HG03432 (cell line): ENCODE measurements at regions not wholly inside any gene's neighbourhood (a gene's known extent, or its start where the extent isn't known, plus 50 kb on each side); places are given as distances from the start of the nearest gene placed in this dataset.

Experiments used
- ATAC-seq: cut with Tn5 transposase; IDR thresholded peaks from one replicate; pipeline ENCODE4 v1.9.1; 2021; ENCODE audit warnings: mild to moderate bottlenecking, moderate library complexity; ENCODE audit not compliant: unreplicated experiment

- ATAC-seq, result no peak
These were observed 793.1 kb downstream of the CDH9 start for GRCh38 chr5:26245321-26245720.

GRCh38 chr5:26239588-26239987 is 798.8 kb downstream of the CDH9 start:
- ATAC-seq, result no peak

DNA sequence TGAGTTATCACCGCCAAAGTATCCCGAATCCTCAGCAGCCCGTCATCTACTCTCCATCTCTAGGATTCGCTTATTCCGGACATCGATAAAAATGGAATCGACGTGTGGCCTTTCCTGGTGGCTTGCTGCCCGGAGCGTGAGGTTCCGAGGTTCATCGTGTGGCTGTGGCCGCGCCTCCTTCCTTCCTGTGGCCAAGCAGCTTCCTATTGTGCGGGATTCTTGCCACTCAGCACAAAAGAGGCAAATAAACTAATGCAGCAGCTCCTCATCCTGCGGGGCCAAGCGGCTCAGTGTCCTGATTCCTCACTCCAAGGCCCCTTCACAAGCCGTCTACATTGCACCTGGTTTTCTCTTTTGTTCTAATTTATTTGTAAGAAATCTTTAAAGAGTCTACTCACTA is 800.9 kb downstream of the CDH9 start:
- ATAC-seq, result no peak

- no peak for ATAC-seq
These were observed 801.5 kb downstream of the CDH9 start for GRCh38 chr5:26236936-26237335.

- ATAC-seq, result no peak
These were observed 805.7 kb downstream of the CDH9 start for GRCh38 chr5:26232706-26233105.

- no peak for ATAC-seq
These were observed 807.1 kb downstream of the CDH9 start for GRCh38 chr5:26231316-26231715.

- no peak for ATAC-seq
These were observed 808.5 kb downstream of the CDH9 start for GRCh38 chr5:26229848-26230247.

- ATAC-seq, result no peak
These were observed 811.1 kb downstream of the CDH9 start for GRCh38 chr5:26227245-26227644.

- ATAC-seq, result no peak
These were observed 833.3 kb downstream of the CDH9 start for GRCh38 chr5:26205121-26205520.

- ATAC-seq, result no peak
These were observed 844.8 kb downstream of the CDH9 start for GRCh38 chr5:26193626-26194025.

GRCh38 chr5:26192486-26192885 is 845.9 kb downstream of the CDH9 start:
- no peak for ATAC-seq

GRCh38 chr5:26181582-26181981 is 856.8 kb downstream of the CDH9 start:
- ATAC-seq, result no peak

DNA sequence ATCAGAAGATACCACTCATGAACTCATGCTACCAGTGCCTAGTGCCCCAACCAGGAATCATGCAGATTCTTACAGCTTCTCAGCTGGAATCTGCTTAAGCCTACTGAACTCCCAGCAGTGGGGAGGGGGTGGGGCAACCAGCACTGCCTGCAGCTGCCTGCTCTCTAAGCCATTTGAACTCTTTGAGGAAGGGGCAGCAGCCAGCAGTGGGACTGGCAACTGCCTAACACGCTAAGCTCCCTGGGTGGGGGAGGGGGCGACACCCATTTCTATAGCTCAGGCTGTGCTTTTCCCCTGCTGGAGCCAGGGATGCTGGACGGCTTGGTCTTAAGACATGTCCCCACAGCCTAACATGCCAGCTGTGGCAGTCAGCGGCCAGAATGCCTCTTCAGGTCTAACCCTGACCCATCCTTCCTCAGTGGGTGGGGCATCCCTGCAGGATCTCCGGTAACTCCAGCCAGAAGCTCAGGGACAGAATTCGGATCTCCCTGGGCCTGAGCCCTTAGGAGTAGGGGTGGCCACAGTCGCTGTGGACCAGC is 889.7 kb downstream of the CDH9 start:
- ATAC-seq, result no peak

DNA sequence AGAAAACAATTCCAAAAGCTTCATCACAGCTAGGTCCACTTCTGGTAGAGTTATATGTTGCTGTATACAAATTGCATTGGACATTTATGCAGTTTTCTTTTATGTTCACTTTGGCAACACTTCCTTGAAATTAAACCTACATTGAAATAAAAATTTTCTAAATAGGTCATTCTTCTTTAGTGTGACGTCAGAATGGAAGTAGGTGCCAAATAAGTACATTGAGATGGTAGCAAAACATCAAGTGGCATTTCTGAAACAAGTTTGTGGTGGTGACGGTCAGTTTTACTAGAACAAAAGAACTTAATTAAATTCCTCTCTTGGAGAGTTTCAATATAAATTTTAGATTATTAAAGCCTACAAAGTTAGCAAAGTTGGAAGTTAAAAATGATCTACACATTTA is 895.1 kb downstream of the CDH9 start:
- ATAC-seq, result no peak

DNA sequence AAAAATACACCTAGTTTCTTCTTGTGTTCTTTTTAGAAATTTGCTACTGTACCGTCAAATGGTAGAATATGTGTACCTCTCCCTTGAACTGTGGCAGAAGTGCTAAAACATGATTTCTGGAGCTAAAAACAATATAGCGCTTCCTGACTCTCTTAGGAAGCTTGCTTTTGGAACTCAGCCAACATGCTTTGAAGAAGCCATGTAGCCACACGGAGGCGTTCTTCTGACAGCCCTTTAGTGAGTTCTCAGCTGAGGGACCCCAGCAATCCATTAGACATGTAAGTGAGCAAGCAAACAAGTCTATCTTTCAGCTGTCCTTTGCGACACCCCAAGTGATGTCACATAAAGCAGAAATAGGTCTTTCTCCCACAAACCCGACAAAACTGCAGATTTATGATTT is 917.0 kb downstream of the CDH9 start:
- no peak for ATAC-seq

- ATAC-seq, result no peak
These were observed 934.2 kb downstream of the CDH9 start for GRCh38 chr5:26104175-26104574.

- no peak for ATAC-seq
These were observed 978.2 kb downstream of the CDH9 start for GRCh38 chr5:26060212-26060611.

- no peak for ATAC-seq
These were observed 983.8 kb downstream of the CDH9 start for GRCh38 chr5:26054594-26054993.

DNA sequence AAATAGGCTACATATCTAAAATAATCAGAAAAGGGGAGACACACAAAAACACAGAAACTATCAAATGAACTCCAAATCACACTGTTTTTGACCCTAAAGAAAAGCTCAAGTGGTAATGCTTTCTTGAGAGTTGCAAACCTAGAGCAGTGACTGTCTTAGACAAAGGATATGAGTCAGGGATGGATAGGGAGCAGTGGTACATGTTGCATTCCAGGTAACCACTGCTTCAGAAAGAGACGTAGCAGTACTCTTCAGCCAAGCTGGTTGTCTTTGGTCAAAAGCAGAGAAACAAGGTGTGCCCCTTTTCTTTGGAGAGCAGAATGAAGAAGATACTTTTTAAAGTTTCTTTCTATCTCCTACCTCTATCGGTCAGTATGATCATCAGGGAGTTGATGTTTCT is 1003.6 kb downstream of the CDH9 start:
- no peak for ATAC-seq

GRCh38 chr5:26031481-26031880 is 1006.9 kb downstream of the CDH9 start:
- no peak for ATAC-seq

DNA sequence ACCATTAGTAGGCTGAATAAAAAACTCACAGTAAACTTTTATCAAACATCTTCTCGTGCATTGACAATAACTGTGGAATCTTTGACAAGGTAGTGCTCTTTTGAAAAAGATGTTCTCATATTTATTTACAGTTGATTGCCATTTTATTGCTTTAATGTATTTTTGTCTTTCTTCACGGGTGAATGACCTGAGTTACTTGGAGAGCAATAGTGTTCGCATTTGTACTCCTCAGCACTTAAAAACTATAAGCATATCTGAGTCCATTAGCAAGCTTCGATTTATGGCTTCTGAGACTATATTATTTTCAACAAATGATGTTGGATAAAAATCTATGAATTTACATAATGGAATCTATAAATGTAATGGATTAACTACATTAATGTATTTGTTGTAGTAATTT is 1012.3 kb downstream of the CDH9 start:
- no peak for ATAC-seq

- ATAC-seq, result no peak
These were observed 1013.6 kb downstream of the CDH9 start for GRCh38 chr5:26024774-26025173.

DNA sequence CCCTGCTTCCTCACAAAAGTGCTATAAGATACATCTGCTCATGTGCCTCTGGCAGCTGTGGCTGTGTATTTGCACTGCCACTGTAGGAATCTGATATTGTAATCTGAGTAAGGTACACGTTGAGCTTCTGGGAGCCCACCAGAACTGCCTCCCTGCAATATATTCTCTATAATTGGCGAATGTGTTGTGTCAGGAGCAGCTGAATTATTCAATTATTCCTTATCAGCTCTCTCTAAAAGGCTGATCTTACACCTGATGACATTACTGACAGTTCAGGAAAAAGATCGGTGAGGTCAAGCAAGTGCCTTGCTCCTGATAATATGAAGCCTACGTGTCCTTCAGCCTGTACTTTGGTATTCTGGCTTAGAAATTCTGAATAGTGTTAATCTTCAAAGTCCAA is 1015.0 kb downstream of the CDH9 start:
- ATAC-seq, result no peak

GRCh38 chr5:26014206-26014605 is 1024.2 kb downstream of the CDH9 start:
- ATAC-seq, result no peak
